OCI-LY7 (cell line): ENCODE measurements at regions not wholly inside any gene's neighbourhood (a gene's known extent, or its start where the extent isn't known, plus 50 kb on each side); places are given as distances from the start of the nearest gene placed in this dataset.

ENCODE experiments used
- EZH2phosphoT487 ChIP-seq: fragments of 200-600 bp; sonication (generic); IDR thresholded peaks from 2 replicates; pipeline ENCODE4 v1.6.1; 2018; ENCODE audit warnings: low read depth, borderline replicate concordance, mild to moderate bottlenecking, mixed run types, antibody characterized with exemption, low read length, moderate library complexity, mixed read lengths
- TF ChIP-seq, protein P1 (sequence below): fragments of 200-600 bp; sonication (generic); conservative IDR thresholded peaks from 2 replicates; pipeline ENCODE4 v1.5.1; 2014; ENCODE audit warnings: mild to moderate bottlenecking, antibody characterized with exemption, low read length, moderate library complexity, mixed read lengths

DNA sequence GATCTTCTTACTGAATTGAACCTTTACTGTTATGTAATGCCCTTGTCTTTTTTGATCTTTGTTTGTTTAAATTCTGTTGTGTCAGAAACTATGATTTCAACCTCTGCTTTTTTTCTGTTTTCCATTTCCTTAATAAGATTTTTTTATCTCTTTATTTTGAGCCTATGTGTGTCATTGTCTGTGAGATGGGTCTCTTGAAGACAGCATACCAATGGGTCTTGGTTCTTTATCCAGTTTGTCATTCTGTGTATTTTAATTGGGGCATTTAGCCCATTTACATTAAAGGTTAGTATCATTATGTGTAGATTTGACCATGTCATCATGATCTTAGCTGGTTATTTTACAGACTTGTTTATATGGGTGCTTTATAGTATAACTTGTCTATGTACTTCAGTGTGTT, 1803.3 kb downstream of the SLITRK5 start:
- TF ChIP-seq, protein P1, sequence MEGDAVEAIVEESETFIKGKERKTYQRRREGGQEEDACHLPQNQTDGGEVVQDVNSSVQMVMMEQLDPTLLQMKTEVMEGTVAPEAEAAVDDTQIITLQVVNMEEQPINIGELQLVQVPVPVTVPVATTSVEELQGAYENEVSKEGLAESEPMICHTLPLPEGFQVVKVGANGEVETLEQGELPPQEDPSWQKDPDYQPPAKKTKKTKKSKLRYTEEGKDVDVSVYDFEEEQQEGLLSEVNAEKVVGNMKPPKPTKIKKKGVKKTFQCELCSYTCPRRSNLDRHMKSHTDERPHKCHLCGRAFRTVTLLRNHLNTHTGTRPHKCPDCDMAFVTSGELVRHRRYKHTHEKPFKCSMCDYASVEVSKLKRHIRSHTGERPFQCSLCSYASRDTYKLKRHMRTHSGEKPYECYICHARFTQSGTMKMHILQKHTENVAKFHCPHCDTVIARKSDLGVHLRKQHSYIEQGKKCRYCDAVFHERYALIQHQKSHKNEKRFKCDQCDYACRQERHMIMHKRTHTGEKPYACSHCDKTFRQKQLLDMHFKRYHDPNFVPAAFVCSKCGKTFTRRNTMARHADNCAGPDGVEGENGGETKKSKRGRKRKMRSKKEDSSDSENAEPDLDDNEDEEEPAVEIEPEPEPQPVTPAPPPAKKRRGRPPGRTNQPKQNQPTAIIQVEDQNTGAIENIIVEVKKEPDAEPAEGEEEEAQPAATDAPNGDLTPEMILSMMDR, result no peak
- no peak for TF ChIP-seq EZH2phosphoT487
